ENCODE measurements at regions not wholly inside any gene's neighbourhood (a gene's known extent, or its start where the extent isn't known, plus 50 kb on each side); places are given as distances from the start of the nearest gene placed in this dataset.

DNA sequence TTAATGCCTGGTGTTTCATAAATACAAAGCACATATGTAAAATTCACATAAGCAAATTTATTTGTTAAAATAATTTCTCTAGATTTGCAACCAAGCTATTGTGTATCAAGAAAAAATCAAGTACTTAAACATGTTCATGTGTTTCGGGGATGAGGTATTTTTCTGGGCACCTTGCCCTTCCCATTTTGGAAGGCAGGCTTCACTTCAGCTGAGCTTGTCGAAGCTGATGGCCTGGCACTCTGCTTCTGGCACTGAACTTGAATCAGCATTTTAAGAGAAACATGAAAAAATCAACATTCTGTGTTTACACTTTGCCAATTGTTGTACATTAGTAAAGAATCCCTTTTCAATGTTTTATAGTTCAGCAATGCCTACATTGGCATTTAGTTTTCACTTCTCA, 179.1 kb upstream of the STEAP4 start:
- Mint-ChIP-seq H3K4me3 (no peak overlapping the region), H3K9me3 (no peaks in the 10 kb centered on the region), H3K36me3 (no peaks in the 10 kb centered on the region), H3K27ac (no peak overlapping the region), H3K4me1 (ENCODE audit: low read depth) (no peaks in the 10 kb centered on the region), H3K27me3 (peaks cover under 1% of the 10 kb centered on the region)
- DNase-seq: no peak
- intact Hi-C loops (cut with micrococcal nuclease): no loop called here
- POLR2A ChIA-PET: no interaction called here
- CTCF ChIA-PET: no interaction called here

DNA sequence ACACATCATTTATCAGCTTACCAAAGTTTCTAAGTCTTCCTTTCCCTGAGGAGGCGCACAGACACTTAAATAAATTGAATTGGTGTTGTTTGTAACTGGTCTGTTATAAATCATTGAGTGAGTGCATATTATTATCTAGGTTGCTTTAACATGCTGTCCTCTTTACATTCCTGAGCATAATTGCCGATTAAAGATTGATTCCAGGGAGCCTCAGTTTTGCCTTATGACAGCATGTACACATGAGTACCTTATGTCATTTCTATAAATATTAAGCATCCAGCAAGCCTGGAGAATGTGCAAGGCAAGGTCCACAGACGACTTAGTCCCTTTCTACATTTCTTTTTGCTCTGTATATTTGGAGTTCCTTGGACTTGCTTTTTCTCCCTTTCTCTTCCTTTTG, 177.9 kb upstream of the STEAP4 start:
- Mint-ChIP-seq H3K4me3 (no peak overlapping the region), H3K36me3 (no peaks in the 10 kb centered on the region), H3K27ac (no peak overlapping the region), H3K9me3 (no peaks in the 10 kb centered on the region), H3K27me3 (no peaks in the 10 kb centered on the region), H3K4me1 (ENCODE audit: low read depth) (no peaks in the 10 kb centered on the region)
- CTCF ChIA-PET: no interaction called here
- no peak for DNase-seq
- intact Hi-C loops (cut with micrococcal nuclease): no loop called here
- POLR2A ChIA-PET: no interaction called here

DNA sequence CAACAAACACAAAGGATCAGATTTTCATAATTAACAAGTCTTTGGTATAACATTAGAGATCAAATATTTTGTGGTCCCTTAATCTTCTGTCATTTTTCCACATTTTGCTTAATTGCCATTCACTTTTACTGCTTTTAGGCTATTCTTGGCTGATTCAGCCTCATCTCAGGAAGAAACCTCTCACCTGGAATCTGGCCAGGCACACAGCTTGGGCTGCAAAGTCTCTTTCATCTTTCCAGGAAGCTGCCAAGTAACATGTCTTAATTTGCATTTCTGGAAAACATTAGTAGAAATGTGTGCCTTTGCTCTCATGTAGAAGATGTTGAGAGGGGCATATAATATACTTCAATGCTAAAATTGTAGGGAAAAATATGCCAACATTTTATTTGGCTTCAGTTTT, 174.2 kb upstream of the STEAP4 start:
- Mint-ChIP-seq H3K4me1 (ENCODE audit: low read depth) (no peaks in the 10 kb centered on the region), H3K9me3 (no peaks in the 10 kb centered on the region), H3K27me3 (no peaks in the 10 kb centered on the region), H3K36me3 (no peaks in the 10 kb centered on the region), H3K27ac (no peak overlapping the region), H3K4me3 (no peak overlapping the region)
- POLR2A ChIA-PET: no interaction called here
- intact Hi-C loops (cut with micrococcal nuclease): no loop called here
- CTCF ChIA-PET: interaction anchor here (0.6 kb wide), 1 partner anchor 965 kb away, joined by 3 read pairs; no protein-coding TSS in a partner anchor
- DNase-seq: no peak

DNA sequence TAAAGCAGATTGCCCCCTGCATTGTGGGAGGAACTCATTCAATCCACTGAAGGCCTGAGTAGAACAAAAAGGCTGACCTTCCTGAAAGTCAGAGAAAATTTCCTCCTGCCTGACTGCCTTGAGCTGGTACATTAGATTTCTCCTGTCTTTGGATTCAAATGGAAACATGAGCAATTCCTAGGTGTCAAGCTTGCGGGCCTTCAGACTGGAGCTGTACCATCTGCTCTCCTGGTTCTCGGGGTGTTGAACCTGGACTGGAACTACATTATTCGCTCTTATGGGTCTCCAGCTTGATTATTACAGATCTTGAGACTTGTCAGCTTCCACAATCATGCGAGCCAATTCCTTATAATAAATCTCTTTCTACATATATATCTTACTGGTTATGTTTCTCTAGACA, 173.6 kb upstream of the STEAP4 start:
- Mint-ChIP-seq H3K9me3 (no peaks in the 10 kb centered on the region), H3K4me3 (no peak overlapping the region), H3K27me3 (no peaks in the 10 kb centered on the region), H3K4me1 (ENCODE audit: low read depth) (no peaks in the 10 kb centered on the region), H3K36me3 (no peaks in the 10 kb centered on the region), H3K27ac (no peak overlapping the region)
- DNase-seq: no peak
- intact Hi-C loops (cut with micrococcal nuclease): no loop called here
- ChIA-PET POLR2A (no interaction called here), CTCF (no interaction called here)

DNA sequence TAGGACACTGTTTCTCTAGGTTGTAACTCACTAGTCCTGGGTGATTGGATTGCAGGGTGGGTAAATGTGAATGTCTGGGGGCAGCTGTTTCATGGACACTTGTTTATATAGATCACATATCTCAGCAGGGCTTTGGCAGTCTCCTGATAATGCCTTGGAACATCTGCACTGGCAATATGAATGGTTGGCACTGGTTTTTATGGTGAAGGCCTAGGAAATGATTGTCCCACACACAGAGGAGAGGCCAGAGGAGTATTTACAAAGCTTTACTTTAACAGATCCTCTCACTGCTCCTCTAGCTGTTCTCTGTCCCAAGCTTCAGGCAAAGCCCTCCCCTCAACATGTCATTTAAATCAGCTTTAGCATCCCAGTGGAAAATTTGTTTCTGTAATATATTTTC, 171.3 kb upstream of the STEAP4 start:
- H3K27me3 Mint-ChIP-seq: no peaks in the 10 kb centered on the region
- no peaks in the 10 kb centered on the region for H3K9me3 Mint-ChIP-seq
- intact Hi-C loops (cut with micrococcal nuclease): no loop called here
- H3K27ac Mint-ChIP-seq: no peak overlapping the region
- no peak for DNase-seq
- no peak overlapping the region for H3K4me3 Mint-ChIP-seq
- no peaks in the 10 kb centered on the region for H3K36me3 Mint-ChIP-seq
- no peaks in the 10 kb centered on the region for H3K4me1 Mint-ChIP-seq (ENCODE audit: low read depth)
- POLR2A ChIA-PET: no interaction called here
- CTCF ChIA-PET: no interaction called here

DNA sequence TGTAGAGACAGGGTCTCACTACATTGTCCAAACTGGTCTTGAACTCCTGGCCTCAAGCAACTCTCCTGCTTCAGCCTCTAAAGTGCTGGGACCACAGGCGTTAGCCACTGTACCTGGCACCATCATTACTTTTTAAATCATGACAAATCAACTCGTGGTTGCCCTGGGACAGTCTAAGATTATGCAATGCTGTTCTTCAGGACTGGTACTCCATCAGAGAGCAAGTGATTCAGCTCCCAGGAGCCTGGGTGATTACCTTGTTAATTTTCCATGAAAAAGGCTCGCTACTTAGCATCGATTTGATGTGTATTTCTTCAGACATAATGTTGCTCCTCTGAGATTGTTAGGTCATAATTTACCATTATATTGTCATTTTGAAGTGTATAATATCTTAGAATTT, 158.9 kb upstream of the STEAP4 start:
- no peak overlapping the region for H3K4me3 Mint-ChIP-seq

DNA sequence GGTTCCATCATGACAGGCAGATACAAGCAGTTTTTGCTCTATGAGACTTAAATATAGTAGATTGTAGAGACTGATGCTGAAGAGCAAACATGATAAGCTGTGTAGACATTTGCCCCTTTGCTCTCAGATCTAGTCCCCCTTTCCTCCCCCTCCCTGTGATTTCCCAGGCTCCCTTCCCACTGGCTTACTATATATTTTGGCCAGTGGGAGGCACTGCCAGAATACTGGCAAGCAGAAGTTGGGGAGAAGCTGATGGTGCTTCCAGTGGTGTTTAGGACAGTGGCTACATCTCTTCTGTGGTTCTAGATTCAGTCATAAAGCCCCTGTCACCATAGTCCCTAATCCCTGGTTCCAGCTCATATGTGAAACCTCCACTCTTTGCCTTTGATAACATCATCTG, 156.1 kb upstream of the STEAP4 start:
- intact Hi-C loops (cut with micrococcal nuclease): no loop called here
- Mint-ChIP-seq H3K9me3 (no peaks in the 10 kb centered on the region), H3K4me1 (ENCODE audit: low read depth) (no peaks in the 10 kb centered on the region), H3K4me3 (no peak overlapping the region), H3K27me3 (peaks cover 1% of the 10 kb centered on the region), H3K36me3 (no peaks in the 10 kb centered on the region), H3K27ac (no peak overlapping the region)
- DNase-seq: no peak
- ChIA-PET POLR2A (no interaction called here), CTCF (no interaction called here)

More for the DNA sequence above, 158.9 kb upstream of the STEAP4 start:
- Mint-ChIP-seq H3K27ac (no peak overlapping the region), H3K36me3 (no peaks in the 10 kb centered on the region), H3K9me3 (no peaks in the 10 kb centered on the region), H3K4me1 (ENCODE audit: low read depth) (no peaks in the 10 kb centered on the region), H3K27me3 (peaks cover 1% of the 10 kb centered on the region)
- ChIA-PET POLR2A (no interaction called here), CTCF (no interaction called here)
- no peak for DNase-seq
- intact Hi-C loops (cut with micrococcal nuclease): no loop called here

DNA sequence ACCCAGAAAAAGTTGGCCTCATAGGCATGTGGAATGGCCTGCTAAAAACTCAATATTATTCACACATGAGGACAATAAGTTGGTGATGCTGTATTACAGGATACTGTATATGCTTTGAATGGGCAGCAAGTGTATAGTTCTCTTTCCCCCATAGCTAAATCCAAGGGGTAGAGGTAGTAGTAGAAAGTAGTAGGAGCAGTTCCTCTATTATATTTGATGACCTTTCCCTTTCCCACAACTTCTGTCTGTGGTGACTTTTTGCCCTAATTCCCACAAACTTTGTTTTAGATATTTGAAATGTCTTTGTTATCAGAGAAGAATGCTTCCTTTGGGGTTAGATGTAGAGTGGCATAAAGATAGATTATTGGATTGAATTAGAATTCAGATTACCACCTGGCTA, 154.0 kb upstream of the STEAP4 start:
- intact Hi-C loops (cut with micrococcal nuclease): no loop called here

DNA sequence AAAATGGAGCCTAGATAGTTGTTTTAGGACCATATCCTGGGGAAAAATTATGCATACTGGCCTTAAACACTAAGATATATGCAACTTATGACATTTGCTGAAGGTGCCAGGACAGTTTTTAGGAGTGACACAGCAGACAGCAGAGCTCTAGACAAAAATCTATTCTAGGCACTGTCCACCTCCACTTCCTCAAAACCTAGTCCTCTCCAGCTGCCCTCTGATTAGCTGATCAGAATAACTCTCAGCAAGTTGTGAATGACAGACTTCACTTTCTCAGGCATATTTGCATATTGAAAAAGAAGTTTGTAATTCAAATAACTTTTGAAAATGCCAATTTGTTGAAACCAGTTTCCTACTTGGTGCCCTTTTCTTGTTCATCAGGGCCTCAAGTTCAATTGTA, 152.3 kb upstream of the STEAP4 start:
- CTCF ChIA-PET: no interaction called here
- H3K27ac Mint-ChIP-seq: no peak overlapping the region
- intact Hi-C loops (cut with micrococcal nuclease): no loop called here
- H3K36me3 Mint-ChIP-seq: no peaks in the 10 kb centered on the region
- H3K9me3 Mint-ChIP-seq: no peaks in the 10 kb centered on the region
- H3K4me3 Mint-ChIP-seq: no peak overlapping the region
- H3K4me1 Mint-ChIP-seq (ENCODE audit: low read depth): no peaks in the 10 kb centered on the region
- no peaks in the 10 kb centered on the region for H3K27me3 Mint-ChIP-seq
- no peak for DNase-seq
- POLR2A ChIA-PET: no interaction called here

More for the DNA sequence above, 154.0 kb upstream of the STEAP4 start:
- Mint-ChIP-seq H3K4me1 (ENCODE audit: low read depth) (no peaks in the 10 kb centered on the region), H3K27ac (no peak overlapping the region), H3K4me3 (no peak overlapping the region), H3K36me3 (no peaks in the 10 kb centered on the region), H3K9me3 (no peaks in the 10 kb centered on the region), H3K27me3 (peaks cover 1% of the 10 kb centered on the region)
- no peak for DNase-seq
- ChIA-PET POLR2A (no interaction called here), CTCF (no interaction called here)

DNA sequence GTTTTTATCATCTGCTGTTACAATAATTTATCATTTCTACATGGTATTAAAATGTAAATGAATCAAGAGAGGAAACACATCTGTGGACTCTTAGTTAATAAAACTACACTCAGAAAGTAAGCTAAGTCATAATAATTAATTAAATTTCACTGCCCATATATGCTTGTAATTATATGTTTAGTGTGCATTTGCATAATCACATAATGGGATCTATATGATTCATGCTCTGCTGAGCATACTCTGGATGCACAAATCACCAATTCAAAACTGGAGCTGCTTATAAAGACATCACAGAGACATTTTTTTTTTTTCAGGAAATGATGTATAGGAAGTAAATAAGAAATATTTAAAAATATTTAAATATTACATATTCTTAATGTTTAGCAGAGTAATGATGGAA, 151.6 kb upstream of the STEAP4 start:
- DNase-seq: no peak
- intact Hi-C loops (cut with micrococcal nuclease): no loop called here
- Mint-ChIP-seq H3K9me3 (no peaks in the 10 kb centered on the region), H3K27me3 (no peaks in the 10 kb centered on the region), H3K36me3 (no peaks in the 10 kb centered on the region), H3K4me1 (ENCODE audit: low read depth) (no peaks in the 10 kb centered on the region), H3K27ac (no peak overlapping the region), H3K4me3 (no peak overlapping the region)
- ChIA-PET CTCF (no interaction called here), POLR2A (no interaction called here)

DNA sequence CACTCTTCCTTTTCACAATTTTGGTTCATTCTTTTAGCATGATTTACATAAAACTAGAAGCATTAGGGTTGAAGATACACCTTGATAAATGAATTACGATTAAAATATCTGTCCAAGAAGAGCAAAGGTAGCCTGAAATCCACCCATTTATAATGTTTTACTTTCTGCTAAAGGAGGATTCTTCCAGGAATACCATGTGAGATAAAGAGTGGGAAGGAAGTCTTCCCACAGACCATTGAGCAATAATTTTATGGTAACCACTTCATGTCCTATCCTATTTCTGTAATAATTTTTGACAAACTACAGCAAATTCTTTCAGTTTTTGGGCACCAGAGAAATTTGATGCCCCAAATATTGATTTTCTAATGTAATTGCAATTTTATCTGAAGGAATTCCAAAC, 150.6 kb upstream of the STEAP4 start:
- Mint-ChIP-seq H3K4me3 (no peak overlapping the region), H3K4me1 (ENCODE audit: low read depth) (no peaks in the 10 kb centered on the region)
- CTCF ChIA-PET: no interaction called here

DNA sequence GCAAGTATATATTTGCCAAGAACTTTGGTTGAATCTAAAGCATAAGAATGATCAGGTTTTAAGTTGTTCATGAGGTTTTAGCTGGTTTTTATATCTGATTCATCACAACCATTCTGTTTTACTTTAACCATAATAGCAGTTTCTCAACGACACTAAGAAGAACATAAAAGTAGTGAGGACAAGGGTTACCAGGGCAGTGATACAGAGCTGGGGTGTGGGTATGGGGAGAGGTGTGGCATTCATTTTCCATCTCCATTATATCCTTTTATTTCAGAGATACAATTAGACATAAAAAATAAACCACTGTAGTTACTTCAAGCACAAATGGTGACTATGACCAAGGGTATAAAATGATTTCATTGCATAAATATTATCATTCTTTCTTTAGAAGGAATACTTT, 149.8 kb upstream of the STEAP4 start:
- intact Hi-C loops (cut with micrococcal nuclease): no loop called here
- H3K4me3 Mint-ChIP-seq: no peak overlapping the region
- H3K4me1 Mint-ChIP-seq (ENCODE audit: low read depth): no peaks in the 10 kb centered on the region
- H3K27ac Mint-ChIP-seq: no peak overlapping the region
- H3K27me3 Mint-ChIP-seq: no peaks in the 10 kb centered on the region
- H3K36me3 Mint-ChIP-seq: no peaks in the 10 kb centered on the region
- H3K9me3 Mint-ChIP-seq: no peaks in the 10 kb centered on the region
- DNase-seq: no peak
- ChIA-PET CTCF (no interaction called here), POLR2A (no interaction called here)

More for the DNA sequence above, 150.6 kb upstream of the STEAP4 start:
- H3K27ac Mint-ChIP-seq: no peak overlapping the region
- POLR2A ChIA-PET: no interaction called here
- no peaks in the 10 kb centered on the region for H3K36me3 Mint-ChIP-seq
- no peaks in the 10 kb centered on the region for H3K9me3 Mint-ChIP-seq
- no peaks in the 10 kb centered on the region for H3K27me3 Mint-ChIP-seq
- intact Hi-C loops (cut with micrococcal nuclease): no loop called here
- no peak for DNase-seq

DNA sequence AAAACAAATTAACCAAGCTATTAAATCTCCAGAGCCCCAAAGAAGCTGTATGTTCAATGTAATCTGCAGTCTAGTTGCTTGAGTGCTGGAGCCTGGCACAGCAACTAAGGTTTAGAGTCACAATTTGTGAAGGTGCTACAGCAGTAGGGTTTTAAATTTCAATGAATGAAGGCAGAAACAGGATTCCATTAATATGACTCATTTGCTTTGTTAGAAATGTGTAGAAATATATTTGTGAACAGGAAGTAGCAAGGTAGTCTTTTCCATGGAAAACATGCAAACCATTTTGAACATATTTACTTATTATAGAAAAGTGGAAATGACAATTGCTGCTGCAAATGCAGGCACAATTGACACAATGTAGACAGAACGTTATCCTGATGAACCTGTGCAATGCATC, 149.0 kb upstream of the STEAP4 start:
- DNase-seq: no peak

DNA sequence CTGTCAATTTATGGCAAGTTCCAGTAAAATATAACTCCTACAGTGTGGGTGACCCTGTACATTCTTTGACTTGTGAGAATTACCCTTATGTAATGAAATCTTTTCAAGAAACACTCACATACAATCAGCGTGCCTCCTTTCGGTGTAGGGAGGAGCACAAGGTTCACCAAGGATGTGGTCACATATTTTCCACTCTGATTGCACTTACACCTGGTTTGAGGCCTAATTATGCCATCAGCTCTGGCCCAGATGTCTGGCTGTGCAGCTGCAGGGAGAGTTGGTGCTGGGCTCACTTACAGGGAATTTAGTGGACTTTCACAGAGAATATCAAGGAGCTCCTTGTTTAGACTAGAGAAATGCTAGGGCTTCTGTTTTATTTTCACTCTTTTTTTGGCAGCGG, 146.0 kb upstream of the STEAP4 start:
- no peak for DNase-seq
- peaks cover 1% of the 10 kb centered on the region for H3K27me3 Mint-ChIP-seq
- H3K4me3 Mint-ChIP-seq: no peak overlapping the region
- ChIA-PET POLR2A (no interaction called here), CTCF (interaction anchor here (0.6 kb wide), 1 partner anchor 1516 kb away, joined by 3 read pairs; no protein-coding TSS in a partner anchor)
- H3K27ac Mint-ChIP-seq: no peak overlapping the region
- H3K36me3 Mint-ChIP-seq: no peaks in the 10 kb centered on the region
- intact Hi-C loops (cut with micrococcal nuclease): no loop called here
- no peaks in the 10 kb centered on the region for H3K9me3 Mint-ChIP-seq
- no peaks in the 10 kb centered on the region for H3K4me1 Mint-ChIP-seq (ENCODE audit: low read depth)

More for the DNA sequence above, 149.0 kb upstream of the STEAP4 start:
- H3K27ac Mint-ChIP-seq: no peak overlapping the region
- no peak overlapping the region for H3K4me3 Mint-ChIP-seq
- H3K36me3 Mint-ChIP-seq: no peaks in the 10 kb centered on the region
- POLR2A ChIA-PET: no interaction called here
- H3K9me3 Mint-ChIP-seq: no peaks in the 10 kb centered on the region
- no peaks in the 10 kb centered on the region for H3K27me3 Mint-ChIP-seq
- no peaks in the 10 kb centered on the region for H3K4me1 Mint-ChIP-seq (ENCODE audit: low read depth)
- intact Hi-C loops (cut with micrococcal nuclease): no loop called here
- CTCF ChIA-PET: no interaction called here

Measured in activated CD4-positive, alpha-beta memory T cell treated with anti-CD3 and anti-CD28 coated beads for 36 hours (primary cell).